Effector memory CD4-positive, alpha-beta T cell (primary cell): ENCODE measurements at regions not wholly inside any gene's neighbourhood (a gene's known extent, or its start where the extent isn't known, plus 50 kb on each side); places are given as distances from the start of the nearest gene placed in this dataset.

Experiments
- DNase-seq, 3 donors: peaks; one replicate each; pipeline ENCODE4 v3.0.0-alpha.2; 2020
- H3K27ac ChIP-seq: 2 replicates; pipeline ENCODE4 v1.7.0; 2013; ENCODE audit warnings: mild to moderate bottlenecking, low read length, moderate library complexity; ENCODE audit not compliant: insufficient read depth, poor library complexity, severe bottlenecking
- H3K27me3 ChIP-seq: replicated peaks from 2 replicates; pipeline ENCODE4 v1.7.0; 2013; ENCODE audit warnings: mild to moderate bottlenecking, low read length; ENCODE audit not compliant: insufficient read depth, control insufficient read depth, poor library complexity, severe bottlenecking
- H3K36me3 ChIP-seq: 2 replicates; pipeline ENCODE4 v1.7.0; 2013; ENCODE audit warnings: mild to moderate bottlenecking, low read length, moderate library complexity; ENCODE audit not compliant: control insufficient read depth, insufficient read depth
- H3K4me1 ChIP-seq: 2 replicates; pipeline ENCODE4 v1.7.0; 2013; ENCODE audit warnings: low read length, mild to moderate bottlenecking; ENCODE audit not compliant: control insufficient read depth, insufficient read depth, poor library complexity, severe bottlenecking
- H3K4me3 ChIP-seq: 2 replicates; pipeline ENCODE4 v1.7.0; 2013; ENCODE audit warnings: low read length, low read depth, mild to moderate bottlenecking; ENCODE audit not compliant: insufficient read depth, poor library complexity, severe bottlenecking
- H3K9me3 ChIP-seq: 2 replicates; pipeline ENCODE4 v1.7.0; 2013; ENCODE audit warnings: mild to moderate bottlenecking, low read length, moderate library complexity; ENCODE audit not compliant: control insufficient read depth

DNA sequence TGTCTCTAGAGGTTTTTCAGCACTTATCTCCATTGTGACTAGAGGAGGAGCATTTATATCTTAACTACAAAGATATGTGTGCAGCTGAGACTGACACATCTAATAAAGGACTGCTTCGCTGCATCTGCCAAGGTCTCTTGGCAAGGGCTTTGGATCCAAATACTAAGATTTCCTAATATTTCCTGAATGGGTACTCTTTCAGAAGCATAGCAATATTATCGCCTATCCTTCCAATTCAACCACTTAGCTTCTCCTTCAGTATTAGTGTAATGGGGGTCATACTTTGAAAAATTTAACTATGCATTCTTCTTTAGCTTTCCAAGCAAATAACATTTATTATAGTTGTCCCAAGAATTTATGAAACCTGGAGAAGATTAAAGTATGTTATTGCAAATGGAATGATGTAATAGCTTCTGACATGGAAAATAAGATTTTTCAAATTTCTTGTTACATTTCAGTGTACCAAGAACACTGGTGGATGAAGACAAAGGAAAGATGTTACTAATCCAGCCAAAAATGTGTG, 243.0 kb upstream of the PDE3A start:
- Histone ChIP-seq H3K27me3 (no peaks in the 10 kb centered on the region), H3K9me3 (no peaks in the 10 kb centered on the region), H3K27ac (no peak overlapping the region), H3K4me3 (no peak overlapping the region), H3K4me1 (no peaks in the 10 kb centered on the region), H3K36me3 (no peaks in the 10 kb centered on the region)
- DNase-seq = no peak

GRCh38 chr12:20126601-20127000, 241.7 kb upstream of the PDE3A start:
- Histone ChIP-seq H3K4me3 (no peak overlapping the region), H3K27me3 (no peaks in the 10 kb centered on the region), H3K4me1 (no peaks in the 10 kb centered on the region), H3K36me3 (no peaks in the 10 kb centered on the region), H3K9me3 (no peaks in the 10 kb centered on the region), H3K27ac (no peak overlapping the region)
- DNase-seq = no peak

DNA sequence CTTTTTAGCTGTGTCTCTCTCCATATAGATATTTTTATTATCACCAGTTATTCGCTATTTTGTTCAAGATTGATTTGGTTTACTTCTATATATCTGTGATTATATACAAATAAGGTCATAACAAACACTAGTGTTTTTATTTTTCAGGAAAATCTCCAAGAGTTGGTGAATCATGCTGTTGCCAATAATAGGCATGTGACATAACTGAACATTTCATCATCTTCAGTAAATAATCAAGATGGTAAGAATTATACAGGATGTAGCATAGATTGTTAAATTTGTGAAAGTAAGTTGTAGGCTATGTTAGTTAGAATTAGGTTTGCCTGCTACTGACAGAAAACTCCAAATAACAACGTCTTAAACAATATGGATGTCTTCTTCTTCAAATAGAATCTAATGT, 240.9 kb upstream of the PDE3A start:
- no peaks in the 10 kb centered on the region for H3K27me3 ChIP-seq
- no peak overlapping the region for H3K4me3 ChIP-seq
- no peaks in the 10 kb centered on the region for H3K9me3 ChIP-seq
- no peaks in the 10 kb centered on the region for H3K4me1 ChIP-seq
- H3K27ac ChIP-seq = no peak overlapping the region
- no peaks in the 10 kb centered on the region for H3K36me3 ChIP-seq
- no peak for DNase-seq

DNA sequence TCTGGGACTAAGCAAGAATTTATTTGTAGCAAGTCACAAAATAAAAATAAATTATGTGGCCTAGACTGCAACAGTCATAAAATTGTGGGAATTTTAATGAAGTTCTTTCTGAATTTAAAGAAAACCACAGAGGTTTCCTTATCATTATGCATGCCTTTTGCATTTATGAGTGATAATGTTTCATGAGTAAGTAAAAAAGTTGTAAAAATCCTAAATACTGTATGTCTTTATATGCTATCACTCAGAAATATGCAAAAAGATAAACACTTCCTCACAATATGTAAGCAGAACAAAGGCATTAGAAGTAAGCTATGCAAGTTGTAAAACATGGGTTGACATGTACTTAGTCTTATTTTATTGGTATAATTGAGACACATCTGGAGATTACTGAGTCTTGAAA, 239.4 kb upstream of the PDE3A start:
- no peaks in the 10 kb centered on the region for H3K36me3 ChIP-seq
- DNase-seq = no peak
- no peaks in the 10 kb centered on the region for H3K27me3 ChIP-seq
- no peaks in the 10 kb centered on the region for H3K4me1 ChIP-seq
- H3K27ac ChIP-seq = no peak overlapping the region
- H3K4me3 ChIP-seq = no peak overlapping the region
- no peaks in the 10 kb centered on the region for H3K9me3 ChIP-seq

GRCh38 chr12:20132818-20133217, 235.5 kb upstream of the PDE3A start:
- Histone ChIP-seq H3K4me3 (no peak overlapping the region), H3K4me1 (no peaks in the 10 kb centered on the region), H3K9me3 (no peaks in the 10 kb centered on the region), H3K27me3 (no peaks in the 10 kb centered on the region), H3K36me3 (no peaks in the 10 kb centered on the region), H3K27ac (no peak overlapping the region)
- no peak for DNase-seq

- H3K27me3 ChIP-seq = no peaks in the 10 kb centered on the region
- DNase-seq = no peak
- no peaks in the 10 kb centered on the region for H3K9me3 ChIP-seq
- no peaks in the 10 kb centered on the region for H3K36me3 ChIP-seq
- H3K4me3 ChIP-seq = no peak overlapping the region
- no peak overlapping the region for H3K27ac ChIP-seq
- no peaks in the 10 kb centered on the region for H3K4me1 ChIP-seq
These were observed 233.7 kb upstream of the PDE3A start for GRCh38 chr12:20134652-20135051.

GRCh38 chr12:20140751-20141150, 227.6 kb upstream of the PDE3A start:
- DNase-seq = no peak
- Histone ChIP-seq H3K27me3 (no peaks in the 10 kb centered on the region), H3K36me3 (no peaks in the 10 kb centered on the region), H3K4me3 (no peak overlapping the region), H3K9me3 (no peaks in the 10 kb centered on the region), H3K27ac (no peak overlapping the region), H3K4me1 (no peaks in the 10 kb centered on the region)

GRCh38 chr12:20142316-20142715, 226.0 kb upstream of the PDE3A start:
- Histone ChIP-seq H3K27ac (no peak overlapping the region), H3K27me3 (no peaks in the 10 kb centered on the region), H3K36me3 (no peaks in the 10 kb centered on the region), H3K4me1 (no peaks in the 10 kb centered on the region), H3K4me3 (no peak overlapping the region), H3K9me3 (no peaks in the 10 kb centered on the region)
- DNase-seq = no peak

GRCh38 chr12:20142956-20143355, 225.4 kb upstream of the PDE3A start:
- H3K27ac ChIP-seq = no peak overlapping the region
- H3K36me3 ChIP-seq = no peaks in the 10 kb centered on the region
- no peaks in the 10 kb centered on the region for H3K4me1 ChIP-seq
- no peak overlapping the region for H3K4me3 ChIP-seq
- no peaks in the 10 kb centered on the region for H3K9me3 ChIP-seq
- DNase-seq = no peak
- no peaks in the 10 kb centered on the region for H3K27me3 ChIP-seq

DNA sequence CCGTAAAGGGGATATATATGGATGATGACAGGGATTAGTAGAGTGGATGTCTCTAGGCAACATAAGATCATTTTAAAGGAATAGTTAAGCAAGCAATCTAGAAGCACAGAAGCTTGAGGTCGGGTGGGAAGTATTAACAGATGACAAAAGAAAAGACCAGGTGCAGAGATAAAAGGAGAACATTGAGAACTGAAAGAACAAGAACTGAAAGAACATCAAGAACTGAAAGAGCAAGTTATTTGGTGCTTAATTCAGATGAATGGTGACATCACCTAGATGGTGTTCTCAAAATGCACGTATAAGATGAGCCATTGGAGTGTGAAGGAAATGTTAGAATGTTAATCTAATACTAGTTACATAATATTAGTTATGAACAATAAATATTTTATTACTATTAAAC, 224.0 kb upstream of the PDE3A start:
- H3K4me3 ChIP-seq = no peak overlapping the region
- DNase-seq = no peak
- H3K9me3 ChIP-seq = no peaks in the 10 kb centered on the region
- no peaks in the 10 kb centered on the region for H3K4me1 ChIP-seq
- H3K27me3 ChIP-seq = no peaks in the 10 kb centered on the region
- no peak overlapping the region for H3K27ac ChIP-seq
- no peaks in the 10 kb centered on the region for H3K36me3 ChIP-seq

DNA sequence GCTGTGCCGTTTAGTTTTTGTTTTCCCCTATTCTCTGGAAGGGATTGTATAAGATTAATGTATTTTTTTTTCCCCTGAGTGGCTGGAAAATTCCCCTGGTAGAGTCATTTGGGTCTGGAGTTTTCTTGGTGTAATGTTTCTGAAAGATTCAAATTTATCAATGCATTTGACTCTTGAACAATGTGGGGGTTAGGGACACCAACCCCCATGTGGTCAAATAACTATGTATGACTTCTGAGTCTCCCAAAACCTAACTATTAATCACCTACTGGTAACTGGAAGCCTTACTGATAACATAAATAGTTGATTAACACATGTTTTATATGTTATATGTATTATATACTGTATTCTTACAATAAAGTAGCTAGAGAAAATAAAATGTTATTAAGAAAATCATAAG, 220.1 kb upstream of the PDE3A start:
- H3K4me3 ChIP-seq = no peak overlapping the region
- no peaks in the 10 kb centered on the region for H3K27me3 ChIP-seq
- H3K36me3 ChIP-seq = no peaks in the 10 kb centered on the region
- no peaks in the 10 kb centered on the region for H3K9me3 ChIP-seq
- no peak for DNase-seq
- no peak overlapping the region for H3K27ac ChIP-seq
- H3K4me1 ChIP-seq = no peaks in the 10 kb centered on the region
